Inflammatory macrophage treated with lipopolysaccharide for 4 hours (primary cell): ENCODE measurements at regions not wholly inside any gene's neighbourhood (a gene's known extent, or its start where the extent isn't known, plus 50 kb on each side); places are given as distances from the start of the nearest gene placed in this dataset.
"Not testable (repeated sequence)": the region's sequence is repeated elsewhere in the genome, so short reads cannot be mapped to it uniquely, and the experiment has no call there.

Source experiments
- DNase-seq: peaks from one replicate; pipeline ENCODE4 v3.0.0-alpha.2; 2020

- DNase-seq = no peak
Observed at GRCh38 chr2:118442996-118443553, 354.8 kb downstream of the INSIG2 start.

GRCh38 chr2:118442046-118442445, 353.8 kb downstream of the INSIG2 start:
- DNase-seq = no peak

DNA sequence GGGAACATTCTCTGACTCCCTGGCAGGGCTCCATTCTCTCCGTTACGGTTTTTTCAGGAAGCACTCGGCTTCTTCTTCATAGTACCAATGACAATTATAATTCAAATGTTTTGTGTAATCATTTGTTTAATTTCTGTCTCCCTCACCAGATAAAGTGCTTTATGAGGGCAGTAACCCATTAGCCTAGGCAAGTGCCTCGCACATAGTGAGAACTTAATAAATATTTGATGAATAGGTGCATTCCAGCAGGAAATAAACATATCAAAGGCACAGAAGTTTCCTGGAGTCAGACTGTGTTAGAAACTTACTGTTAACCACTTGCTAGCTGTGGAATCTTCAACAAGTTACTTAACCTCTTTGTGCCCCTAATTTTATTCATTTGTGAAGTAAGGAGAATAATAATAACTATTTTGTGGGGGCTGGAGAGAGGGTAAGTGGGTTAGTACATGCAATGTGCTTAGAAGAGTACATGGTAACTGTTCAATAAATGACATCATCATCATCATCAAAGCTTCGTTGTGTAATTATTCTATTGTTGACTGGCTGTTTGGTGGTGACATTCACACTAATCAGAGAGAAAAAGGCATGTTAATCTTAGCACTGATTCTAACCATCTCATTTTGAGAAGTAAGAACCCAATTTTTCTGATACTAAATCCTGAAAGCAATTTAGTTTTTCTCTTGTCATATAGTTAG, 352.3 kb downstream of the INSIG2 start:
- DNase-seq = no peak

DNA sequence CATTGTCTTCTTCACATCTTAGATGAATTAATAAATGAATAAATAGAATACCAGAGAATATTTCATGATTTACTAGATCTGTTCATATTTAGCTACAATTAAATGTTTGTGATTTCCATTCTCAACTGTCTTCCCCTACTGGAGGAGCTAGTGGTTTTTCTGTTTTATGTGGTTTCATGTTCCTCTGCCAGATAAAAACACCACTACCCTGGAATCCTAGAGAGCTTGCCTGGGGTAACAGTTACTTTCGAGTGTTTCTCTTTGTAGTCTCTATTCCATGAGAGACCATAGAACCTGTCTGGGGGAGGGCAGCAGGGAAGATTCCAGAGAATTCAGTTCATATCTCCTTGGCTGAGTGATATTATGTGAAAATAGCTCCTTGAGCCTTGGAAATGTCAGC, 349.2 kb downstream of the INSIG2 start:
- no peak for DNase-seq

- DNase-seq = no peak
Observed at GRCh38 chr2:118431997-118432396, 343.7 kb downstream of the INSIG2 start.

DNA sequence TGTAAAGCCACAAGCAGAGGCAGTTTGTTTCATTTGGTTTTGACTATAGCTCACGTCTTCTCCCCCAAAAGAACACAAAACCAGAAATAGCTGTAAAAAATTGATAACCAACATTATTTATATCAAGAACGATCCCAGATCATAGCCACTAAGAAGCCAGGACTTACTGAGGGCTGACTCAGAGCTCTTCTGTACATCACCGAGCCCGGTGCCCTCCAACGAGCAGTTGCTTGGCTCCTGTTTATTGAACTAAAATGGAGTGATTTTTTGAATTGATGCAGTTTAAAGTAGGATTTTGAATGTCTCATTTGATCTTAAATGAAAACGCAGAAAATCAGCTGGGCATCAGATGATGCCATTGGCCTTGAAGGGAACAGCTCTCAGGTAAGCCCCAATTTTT, 343.3 kb downstream of the INSIG2 start:
- DNase-seq = no peak

DNA sequence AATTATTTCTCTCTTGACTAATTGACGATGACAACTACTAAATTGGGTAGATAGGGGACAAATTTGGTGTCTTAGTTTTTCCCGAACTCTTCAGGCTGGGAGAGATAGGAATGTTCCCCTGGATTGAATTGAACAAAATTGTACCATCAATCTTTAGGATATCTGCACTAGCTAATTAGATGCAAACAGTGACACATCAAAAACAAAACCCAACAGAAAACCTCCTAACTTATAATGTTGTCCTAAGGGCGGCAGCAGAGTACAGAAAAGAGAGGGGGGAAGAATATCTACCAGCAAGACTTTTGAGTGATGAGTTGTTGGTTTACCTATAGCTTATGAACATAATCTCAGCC, 342.9 kb downstream of the INSIG2 start:
- DNase-seq = no peak

- DNase-seq = no peak
Observed at GRCh38 chr2:118430510-118431164, 342.4 kb downstream of the INSIG2 start.

DNA sequence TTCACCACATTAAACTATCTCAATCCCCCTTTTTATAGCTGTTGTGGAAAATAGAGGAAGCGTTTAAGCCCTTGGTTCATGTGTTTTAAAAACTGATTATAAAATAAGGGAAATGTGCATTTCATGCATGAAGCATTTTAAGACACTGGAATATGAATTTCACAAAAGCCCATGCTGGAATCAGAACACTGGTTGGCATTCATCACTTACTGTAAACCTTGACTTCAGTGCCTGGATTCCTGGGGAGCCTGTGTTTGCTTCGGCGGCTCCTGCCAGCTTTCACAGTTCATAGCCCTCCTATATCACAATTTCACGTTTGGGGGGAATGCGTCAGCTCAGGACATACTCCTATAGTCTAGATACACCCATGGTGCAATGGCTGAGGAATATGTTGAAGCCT, 336.9 kb downstream of the INSIG2 start:
- no peak for DNase-seq

DNA sequence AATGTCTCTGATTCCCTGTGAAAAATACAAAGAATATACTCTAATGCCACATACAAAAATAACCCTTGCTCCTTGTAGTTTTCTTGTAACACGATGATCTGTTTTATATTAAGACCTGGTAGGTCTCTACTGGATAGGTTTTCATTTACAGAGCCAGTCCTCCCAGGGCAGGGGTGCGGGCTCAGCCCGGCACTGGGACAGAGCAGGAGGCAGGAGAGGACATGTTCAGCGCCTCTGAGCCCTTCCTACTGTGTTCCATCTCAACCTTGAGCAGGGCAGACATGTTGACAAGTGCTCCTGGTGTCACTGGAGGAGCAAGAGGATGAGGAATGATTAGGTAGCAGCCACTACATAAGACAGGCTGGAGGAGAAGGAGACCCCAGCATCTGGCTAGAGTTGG, 335.5 kb downstream of the INSIG2 start:
- DNase-seq = no peak

- DNase-seq = no peak
Observed at GRCh38 chr2:118421648-118422047, 333.4 kb downstream of the INSIG2 start.

DNA sequence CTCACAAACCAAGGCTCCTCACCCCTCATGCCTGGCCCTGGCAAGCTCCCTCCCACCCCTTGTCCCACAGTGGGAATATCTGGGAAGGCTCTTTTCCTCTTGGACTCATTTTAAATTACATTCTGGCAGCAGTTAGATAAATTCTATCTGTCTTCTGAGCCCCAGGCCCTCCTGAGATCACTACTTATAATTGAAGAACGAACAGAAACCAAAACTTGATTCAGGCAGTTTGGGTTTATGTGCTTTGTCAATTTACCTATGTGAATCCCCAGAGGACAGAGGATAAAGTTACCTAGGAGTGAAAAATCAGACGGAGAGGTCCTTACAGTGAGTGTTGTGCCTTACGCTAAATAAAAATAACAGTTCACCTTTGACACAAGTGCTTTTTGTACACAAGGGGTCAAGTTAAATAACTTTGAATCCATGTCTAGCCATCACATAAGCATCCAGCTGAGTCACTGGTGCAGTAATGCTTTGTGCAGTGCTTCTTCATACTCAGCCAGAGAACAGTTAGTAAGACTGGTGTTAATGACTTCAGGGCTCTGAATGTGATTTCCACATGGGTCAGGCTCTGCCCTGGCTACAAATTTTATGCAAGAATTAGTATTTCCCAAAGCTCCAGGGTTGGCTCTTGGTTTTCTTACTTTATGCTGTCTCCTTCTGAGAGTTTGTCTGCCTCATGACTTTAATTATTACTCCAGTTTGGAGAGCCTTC, 329.3 kb downstream of the INSIG2 start:
- DNase-seq = no peak

DNA sequence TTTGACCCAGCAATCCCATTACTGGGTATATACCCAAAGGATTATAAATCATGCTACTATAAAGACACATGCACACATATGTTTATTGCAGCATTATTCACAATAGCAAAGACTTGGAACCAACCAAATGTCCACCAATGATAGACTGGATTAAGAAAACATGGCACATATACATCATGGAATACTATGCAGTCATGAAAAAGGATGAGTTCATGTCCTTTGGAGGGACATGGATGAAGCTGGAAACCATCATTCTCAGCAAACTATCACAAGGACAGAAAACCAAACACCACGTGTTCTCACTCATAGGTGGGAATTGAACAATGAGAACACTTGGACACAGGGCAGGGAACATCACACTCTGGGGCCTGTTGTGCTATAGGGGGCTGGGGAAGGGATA, 326.9 kb downstream of the INSIG2 start:
- not testable (repeated sequence) for DNase-seq

DNA sequence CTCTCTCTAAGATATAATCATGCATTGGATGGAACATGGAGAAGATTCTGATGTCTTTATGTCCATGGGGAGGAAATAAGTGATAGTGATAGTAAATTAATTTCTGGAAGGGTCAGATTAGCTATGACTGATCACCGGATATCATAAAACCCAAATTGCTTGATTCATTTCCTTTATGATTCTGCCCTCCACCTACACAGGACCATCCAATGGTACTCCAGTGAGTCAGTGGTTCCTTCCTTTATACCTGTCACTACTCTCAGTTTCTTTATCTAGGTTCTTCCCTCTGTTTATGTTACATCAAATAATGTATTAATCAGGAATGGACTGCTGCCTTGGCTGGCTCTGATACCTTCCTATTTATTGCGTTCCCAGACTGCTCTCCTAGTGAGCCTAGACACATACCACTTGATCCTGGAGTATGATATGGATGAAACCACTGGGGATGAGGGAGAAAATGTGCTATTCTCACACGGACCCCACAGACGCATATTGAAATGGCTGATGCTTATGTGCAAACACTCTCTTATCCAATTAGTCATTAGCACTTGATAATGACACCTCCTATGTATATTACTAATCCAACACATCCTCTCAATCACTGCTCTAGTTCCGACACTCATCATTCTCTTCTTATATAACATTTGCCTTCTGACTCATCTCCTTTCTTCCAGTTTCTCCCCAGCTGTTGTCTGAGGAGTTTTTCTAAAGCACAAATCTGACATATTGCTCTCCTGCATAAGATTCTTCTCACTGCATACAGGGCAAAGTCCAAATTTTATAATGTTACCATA, 315.6 kb downstream of the INSIG2 start:
- no peak for DNase-seq

DNA sequence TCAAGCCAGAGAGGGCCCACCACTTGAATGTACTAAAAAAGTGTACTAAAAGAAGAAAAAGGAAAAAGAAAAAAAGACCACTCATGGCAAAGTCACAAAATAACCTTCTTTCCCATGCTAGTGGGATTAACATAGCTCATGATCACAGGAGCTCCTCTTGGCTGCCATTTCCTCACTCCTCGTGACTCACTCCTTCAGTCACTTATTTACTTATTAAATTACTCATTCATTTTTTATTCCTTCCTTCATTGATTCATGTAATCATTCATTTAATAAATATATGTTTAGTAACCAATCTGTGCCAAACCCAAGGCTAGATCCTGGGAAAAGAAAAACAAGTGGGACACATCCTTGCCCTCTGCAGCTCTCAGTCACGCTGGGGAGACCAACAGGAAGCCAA, 300.5 kb downstream of the INSIG2 start:
- no peak for DNase-seq

DNA sequence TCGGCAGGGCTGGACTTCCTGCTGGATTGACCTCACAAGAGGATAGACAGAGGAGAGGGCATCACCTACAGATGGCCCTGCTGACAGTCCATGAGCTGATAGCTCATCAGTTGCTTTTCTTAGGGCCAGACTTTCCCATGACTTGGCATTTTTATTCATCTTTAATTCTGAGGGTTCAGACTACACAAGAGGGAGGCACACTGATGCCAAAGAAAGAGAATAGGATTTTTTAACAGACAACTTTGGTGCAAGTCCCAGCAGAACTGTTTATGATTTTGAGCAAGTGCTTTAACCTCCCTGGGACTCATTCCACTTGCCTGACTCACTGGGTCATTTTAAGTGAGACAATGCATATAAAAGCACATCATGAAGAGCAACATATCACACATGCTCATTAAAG, 299.2 kb downstream of the INSIG2 start:
- DNase-seq = no peak

- DNase-seq = no peak
Observed at GRCh38 chr2:118386641-118387302, 298.5 kb downstream of the INSIG2 start.

GRCh38 chr2:118380915-118381653, 292.8 kb downstream of the INSIG2 start:
- no peak for DNase-seq

DNA sequence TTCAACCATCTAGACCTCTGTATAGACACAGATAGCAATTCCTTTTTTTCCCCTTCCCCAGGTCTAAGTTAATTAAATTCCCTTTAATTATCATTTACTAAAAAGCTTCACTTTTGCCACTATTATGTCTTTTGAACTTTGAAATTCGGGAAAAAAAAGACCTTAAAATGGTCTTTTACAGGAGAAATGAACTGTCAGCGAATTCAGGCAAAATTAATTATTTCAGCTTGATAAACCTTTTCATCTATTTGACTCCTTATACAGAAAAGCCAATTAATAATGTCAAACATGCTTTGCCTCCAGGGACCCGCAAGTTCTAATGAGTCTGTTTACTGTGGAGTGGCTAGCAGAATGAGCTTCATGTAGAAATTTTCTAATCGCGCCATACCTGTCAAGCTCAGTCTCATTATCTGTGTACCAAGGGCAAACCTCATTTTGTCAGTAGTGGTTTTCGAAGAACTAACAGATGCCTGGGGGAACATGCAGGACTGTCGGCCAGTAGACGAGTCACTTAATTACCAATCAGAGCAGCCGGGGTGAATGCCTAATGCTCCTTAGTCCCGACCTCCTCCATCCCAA, 287.7 kb downstream of the INSIG2 start:
- no peak for DNase-seq

DNA sequence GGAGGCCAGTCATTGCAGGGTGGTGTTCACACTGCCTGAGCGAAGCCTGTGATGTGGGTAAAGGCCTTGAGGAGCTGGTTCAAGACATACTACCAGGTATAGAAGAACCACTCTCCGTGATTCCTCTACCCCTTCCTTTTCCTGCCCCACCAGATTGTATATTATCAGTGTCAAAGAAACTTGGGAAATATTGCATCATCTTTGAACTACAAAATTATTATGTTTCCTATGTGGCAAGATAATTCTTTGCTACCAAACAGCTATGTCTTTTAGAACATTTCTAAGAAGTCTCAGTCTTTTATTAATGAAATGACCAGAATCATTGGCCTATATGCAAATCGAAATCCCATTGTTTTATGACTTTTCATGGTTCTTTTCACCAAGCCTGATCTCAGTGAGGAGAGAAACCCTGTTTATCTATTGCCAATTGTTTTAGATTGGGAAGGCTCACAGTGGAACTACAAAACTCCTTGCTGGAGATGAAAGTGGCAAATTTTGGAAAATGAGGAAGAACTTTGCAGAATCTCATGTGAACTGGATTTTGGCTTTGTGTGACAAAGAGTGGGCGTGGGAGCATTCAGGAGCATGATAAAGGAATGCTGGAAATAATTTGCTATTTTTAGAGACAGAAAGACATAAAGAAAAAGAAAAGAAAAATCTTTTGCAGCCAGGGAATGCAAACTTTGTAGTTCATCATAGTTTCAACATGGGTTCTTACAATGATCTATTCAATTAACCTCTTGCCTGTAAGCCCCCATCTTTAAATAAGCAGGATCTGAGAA, 286.9 kb downstream of the INSIG2 start:
- no peak for DNase-seq
